ENCODE measurements at regions not wholly inside any gene's neighbourhood (a gene's known extent, or its start where the extent isn't known, plus 50 kb on each side); places are given as distances from the start of the nearest gene placed in this dataset.

GRCh38 chr1:21385022-21385421 lies 54.9 kb upstream of the NBPF3 start:
- Mint-ChIP-seq H3K4me1 (peaks cover 25% of the 10 kb centered on the region), H3K4me3 (no peak overlapping the region), H3K27ac (no peak overlapping the region), H3K36me3 (ENCODE audit: low read depth) (peaks cover 7% of the 10 kb centered on the region), H3K27me3 (ENCODE audit: insufficient read depth) (peaks cover 3% of the 10 kb centered on the region), H3K9me3 (peaks cover 17% of the 10 kb centered on the region)
- Histone ChIP-seq H3K9ac (ENCODE audit: extremely low read depth, low read length, poor library complexity, severe bottlenecking) (no peak overlapping the region), H3K4me1 (ENCODE audit: control insufficient read depth, insufficient read depth, low read length) (peaks cover 3% of the 10 kb centered on the region), H3K4me3 (ENCODE audit: low read length) (no peak overlapping the region), H3K27me3 (ENCODE audit: control insufficient read depth, insufficient read depth, low read length, poor library complexity, severe bottlenecking) (no peaks in the 10 kb centered on the region), H3K36me3 (ENCODE audit: control insufficient read depth, insufficient read depth, low read length) (no peaks in the 10 kb centered on the region), H3K9me3 (ENCODE audit: control insufficient read depth, low read length) (no peaks in the 10 kb centered on the region), H3K27ac (ENCODE audit: low read depth, low read length) (no peak overlapping the region)
- no peak for DNase-seq
- TF ChIP-seq, protein P1, sequence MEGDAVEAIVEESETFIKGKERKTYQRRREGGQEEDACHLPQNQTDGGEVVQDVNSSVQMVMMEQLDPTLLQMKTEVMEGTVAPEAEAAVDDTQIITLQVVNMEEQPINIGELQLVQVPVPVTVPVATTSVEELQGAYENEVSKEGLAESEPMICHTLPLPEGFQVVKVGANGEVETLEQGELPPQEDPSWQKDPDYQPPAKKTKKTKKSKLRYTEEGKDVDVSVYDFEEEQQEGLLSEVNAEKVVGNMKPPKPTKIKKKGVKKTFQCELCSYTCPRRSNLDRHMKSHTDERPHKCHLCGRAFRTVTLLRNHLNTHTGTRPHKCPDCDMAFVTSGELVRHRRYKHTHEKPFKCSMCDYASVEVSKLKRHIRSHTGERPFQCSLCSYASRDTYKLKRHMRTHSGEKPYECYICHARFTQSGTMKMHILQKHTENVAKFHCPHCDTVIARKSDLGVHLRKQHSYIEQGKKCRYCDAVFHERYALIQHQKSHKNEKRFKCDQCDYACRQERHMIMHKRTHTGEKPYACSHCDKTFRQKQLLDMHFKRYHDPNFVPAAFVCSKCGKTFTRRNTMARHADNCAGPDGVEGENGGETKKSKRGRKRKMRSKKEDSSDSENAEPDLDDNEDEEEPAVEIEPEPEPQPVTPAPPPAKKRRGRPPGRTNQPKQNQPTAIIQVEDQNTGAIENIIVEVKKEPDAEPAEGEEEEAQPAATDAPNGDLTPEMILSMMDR (conservative IDR thresholded peaks at IDR 0.05), result no peak
- WGBS, 2 experiments (ENCODE audit: insufficient coverage in 1 of 2, insufficient read length in 1 of 2), result 91 to 94% methylated on average over 10 of the region's 10 CpGs

GRCh38 chr1:21384620-21385019 lies 55.3 kb upstream of the NBPF3 start:
- H3K27ac Mint-ChIP-seq, result no peak overlapping the region
- WGBS, 2 experiments (ENCODE audit: insufficient coverage in 1 of 2, insufficient read length in 1 of 2), result 88% methylated on average over 6 of the region's 6 CpGs
- no peak overlapping the region for H3K27ac ChIP-seq (ENCODE audit: low read depth, low read length)
- no peak overlapping the region for H3K9ac ChIP-seq (ENCODE audit: extremely low read depth, low read length, poor library complexity, severe bottlenecking)
- H3K27me3 ChIP-seq (ENCODE audit: control insufficient read depth, insufficient read depth, low read length, poor library complexity, severe bottlenecking), result no peaks in the 10 kb centered on the region
- H3K36me3 Mint-ChIP-seq (ENCODE audit: low read depth), result peaks cover 7% of the 10 kb centered on the region
- H3K4me1 Mint-ChIP-seq, result peaks cover 23% of the 10 kb centered on the region
- peaks cover 13% of the 10 kb centered on the region for H3K9me3 Mint-ChIP-seq
- no peaks in the 10 kb centered on the region for H3K36me3 ChIP-seq (ENCODE audit: control insufficient read depth, insufficient read depth, low read length)
- H3K4me3 ChIP-seq (ENCODE audit: low read length), result no peak overlapping the region
- H3K9me3 ChIP-seq (ENCODE audit: control insufficient read depth, low read length), result no peaks in the 10 kb centered on the region
- DNase-seq, result no peak
- H3K27me3 Mint-ChIP-seq (ENCODE audit: insufficient read depth), result peaks cover 3% of the 10 kb centered on the region
- TF ChIP-seq, protein P1 (conservative IDR thresholded peaks at IDR 0.05), result no peak
- peaks cover 3% of the 10 kb centered on the region for H3K4me1 ChIP-seq (ENCODE audit: control insufficient read depth, insufficient read depth, low read length)
- H3K4me3 Mint-ChIP-seq, result no peak overlapping the region

- peaks cover 23% of the 10 kb centered on the region for H3K4me1 Mint-ChIP-seq
- no peak overlapping the region for H3K27ac Mint-ChIP-seq
- peaks cover 7% of the 10 kb centered on the region for H3K36me3 Mint-ChIP-seq (ENCODE audit: low read depth)
- peaks cover 13% of the 10 kb centered on the region for H3K9me3 Mint-ChIP-seq
- no peak for DNase-seq
- no peaks in the 10 kb centered on the region for H3K9me3 ChIP-seq (ENCODE audit: control insufficient read depth, low read length)
- H3K4me3 ChIP-seq (ENCODE audit: low read length), result no peak overlapping the region
- H3K36me3 ChIP-seq (ENCODE audit: control insufficient read depth, insufficient read depth, low read length), result no peaks in the 10 kb centered on the region
- peaks cover 3% of the 10 kb centered on the region for H3K4me1 ChIP-seq (ENCODE audit: control insufficient read depth, insufficient read depth, low read length)
- WGBS, 2 experiments (ENCODE audit: insufficient coverage in 1 of 2, insufficient read length in 1 of 2), result 86 to 89% methylated on average over 5 of the region's 5 CpGs
- H3K4me3 Mint-ChIP-seq, result no peak overlapping the region
- TF ChIP-seq, protein P1 (conservative IDR thresholded peaks at IDR 0.05), result peak; percentile 52
- H3K27me3 ChIP-seq (ENCODE audit: control insufficient read depth, insufficient read depth, low read length, poor library complexity, severe bottlenecking), result no peaks in the 10 kb centered on the region
- no peak overlapping the region for H3K9ac ChIP-seq (ENCODE audit: extremely low read depth, low read length, poor library complexity, severe bottlenecking)
- H3K27me3 Mint-ChIP-seq (ENCODE audit: insufficient read depth), result peaks cover 3% of the 10 kb centered on the region
- no peak overlapping the region for H3K27ac ChIP-seq (ENCODE audit: low read depth, low read length)
Measured at GRCh38 chr1:21383785-21384401, 56.0 kb upstream of the NBPF3 start.
